Activated CD4-positive, alpha-beta memory T cell treated with anti-CD3 and anti-CD28 coated beads, Interleukin-2, amount 10 ng/mL, durations not matched to agents 7 days and 5 days (primary cell): ENCODE measurements at regions not wholly inside any gene's neighbourhood (a gene's known extent, or its start where the extent isn't known, plus 50 kb on each side); places are given as distances from the start of the nearest gene placed in this dataset.

Experiments
- CTCF ChIA-PET: fragments of 350-600 bp; sonication (Branson Sonifier 250); formaldehyde crosslinking; loops from one replicate; lab custom pipeline; 2021; ENCODE audit warnings: antibody characterized with exemption, inconsistent platforms; lab: Charles Lee
- POLR2A ChIA-PET: fragments of 350-600 bp; sonication (Branson Sonifier 250); formaldehyde crosslinking; loops from one replicate; lab custom pipeline; 2021; ENCODE audit warnings: antibody characterized with exemption; lab: Charles Lee
- DNase-seq: peaks from one replicate; pipeline ENCODE4 v3.0.0-alpha.2; 2020
- H3K27ac Mint-ChIP-seq: one replicate; pipeline ENCODE4 v1.8.0; 2021; ENCODE audit warnings: mild to moderate bottlenecking, mixed read lengths
- H3K27me3 Mint-ChIP-seq: one replicate; pipeline ENCODE4 v1.8.0; 2021; ENCODE audit warnings: mixed read lengths
- H3K36me3 Mint-ChIP-seq: one replicate; pipeline ENCODE4 v1.8.0; 2021; ENCODE audit warnings: low read depth, mixed read lengths
- H3K4me1 Mint-ChIP-seq: one replicate; pipeline ENCODE4 v1.8.0; 2021; ENCODE audit warnings: mixed read lengths
- H3K4me3 Mint-ChIP-seq: one replicate; pipeline ENCODE4 v1.8.0; 2021; ENCODE audit warnings: mild to moderate bottlenecking, mixed read lengths
- H3K9me3 Mint-ChIP-seq: one replicate; pipeline ENCODE4 v1.8.0; 2021; ENCODE audit warnings: mixed read lengths

DNA sequence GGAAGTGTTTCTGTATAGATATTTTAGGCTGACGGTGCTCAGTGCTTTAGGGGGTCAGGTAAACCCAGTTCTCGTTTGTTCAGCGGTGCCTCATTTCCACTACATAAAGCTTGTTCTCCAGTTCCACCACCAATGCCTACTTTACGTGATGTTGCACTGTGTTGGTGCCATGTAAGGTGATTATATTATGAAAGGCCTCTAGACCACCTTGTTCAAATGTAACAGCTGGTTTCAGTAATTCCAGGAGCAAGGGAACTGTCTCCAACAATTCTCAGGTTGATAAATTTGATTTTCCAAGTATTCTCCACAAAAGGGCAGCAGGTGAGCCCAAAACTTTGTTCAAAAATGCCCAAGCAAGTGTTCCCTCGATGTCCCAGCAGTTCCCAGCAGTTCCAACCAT lies 83.7 kb upstream of the SEPTIN5 start:
- H3K36me3 Mint-ChIP-seq, result no peaks in the 10 kb centered on the region
- peaks cover 2% of the 10 kb centered on the region for H3K4me1 Mint-ChIP-seq

DNA sequence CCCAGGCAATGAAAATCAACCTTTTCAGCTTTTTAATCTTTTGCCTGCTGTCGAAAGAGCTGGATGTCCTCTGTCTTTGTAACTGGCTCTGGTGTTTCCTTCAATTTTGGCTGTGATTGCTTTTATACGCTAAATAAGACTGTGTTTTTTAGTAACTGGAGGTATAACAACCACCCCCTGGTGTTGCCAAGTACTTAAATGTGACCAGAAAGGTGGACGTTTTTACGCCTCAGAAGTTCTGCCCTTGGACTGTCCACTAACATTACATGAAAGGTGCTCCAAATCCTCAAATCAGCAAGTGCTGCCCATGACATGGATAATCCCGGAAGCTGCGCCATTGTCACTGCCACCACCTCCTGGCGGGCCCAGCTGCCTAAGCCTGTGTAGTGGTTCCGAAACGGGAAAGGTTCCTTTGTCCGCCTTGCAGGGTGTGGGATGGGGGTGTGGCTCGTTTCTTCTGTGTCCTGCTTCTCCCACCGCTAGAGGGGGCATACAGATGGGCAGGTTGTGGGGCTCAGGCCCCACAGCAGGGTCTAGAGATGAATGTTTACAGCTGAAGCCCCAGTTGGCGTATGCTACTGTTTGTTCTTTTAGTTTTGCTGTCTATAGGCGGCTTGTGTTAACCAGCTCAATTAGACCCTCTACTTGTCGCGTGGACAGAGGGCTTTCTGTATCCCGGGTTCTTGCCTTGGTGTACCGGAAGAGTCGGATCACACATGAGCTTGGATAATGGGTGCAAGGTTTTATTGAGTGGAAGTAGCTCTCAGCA lies 82.2 kb upstream of the SEPTIN5 start:
- peaks cover 2% of the 10 kb centered on the region for H3K4me1 Mint-ChIP-seq
- H3K4me3 Mint-ChIP-seq, result no peak overlapping the region
- ChIA-PET CTCF (interaction anchor here (1.5 kb wide), 2 partner anchors 152 to 159 kb away, joined by 4 to 5 read pairs; partner anchors contain the start of gene CDC45), POLR2A (no interaction called here)
- no peak for DNase-seq
- no peaks in the 10 kb centered on the region for H3K36me3 Mint-ChIP-seq
- H3K27ac Mint-ChIP-seq, result no peak overlapping the region
- peaks cover 6% of the 10 kb centered on the region for H3K27me3 Mint-ChIP-seq
- no peaks in the 10 kb centered on the region for H3K9me3 Mint-ChIP-seq

More for the DNA sequence above, 83.7 kb upstream of the SEPTIN5 start:
- no peak overlapping the region for H3K27ac Mint-ChIP-seq
- no peak for DNase-seq
- no peaks in the 10 kb centered on the region for H3K9me3 Mint-ChIP-seq
- H3K27me3 Mint-ChIP-seq, result peaks cover 6% of the 10 kb centered on the region
- CTCF ChIA-PET, result interaction anchor here (0.8 to 2.0 kb wide), 23 partner anchors 12 to 483 kb away, joined by 3 to 18 read pairs (median 4); partner anchors contain the start of genes CDC45 and CLTCL1
- H3K4me3 Mint-ChIP-seq, result no peak overlapping the region
- POLR2A ChIA-PET, result interaction anchor here (1.0 to 1.5 kb wide), 2 partner anchors 151 to 153 kb away, joined by 3 to 9 read pairs; partner anchors contain the start of gene CDC45

DNA sequence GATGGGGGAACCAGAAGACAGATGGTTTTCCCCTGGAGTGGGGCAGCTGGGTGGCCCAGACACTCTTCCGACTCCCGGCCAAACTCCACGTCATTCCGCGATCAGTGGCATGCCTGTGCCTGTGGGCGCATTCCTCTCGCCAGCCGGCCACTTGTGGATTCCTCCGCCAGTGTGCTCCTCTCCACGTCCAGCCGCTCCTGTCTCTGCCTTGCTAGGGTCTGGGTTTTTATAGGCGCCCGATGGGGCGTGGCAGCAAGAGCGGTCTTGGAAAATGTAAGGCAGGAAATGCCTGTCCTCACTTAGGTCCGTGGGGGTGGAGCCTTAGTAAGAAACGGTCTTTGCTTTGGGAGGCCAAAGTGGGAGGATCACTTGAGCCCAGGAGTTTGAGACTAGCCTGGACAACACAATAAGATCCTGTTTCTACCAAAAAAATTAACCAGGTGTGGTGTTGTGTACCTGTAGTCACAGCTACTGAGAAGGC lies 81.6 kb upstream of the SEPTIN5 start:
- no peak for DNase-seq
- peaks cover 6% of the 10 kb centered on the region for H3K27me3 Mint-ChIP-seq
- peaks cover 2% of the 10 kb centered on the region for H3K4me1 Mint-ChIP-seq
- CTCF ChIA-PET, result interaction anchor here (1.5 kb wide), 1 partner anchor 160 kb away, joined by 5 read pairs; no protein-coding TSS in a partner anchor
- no peaks in the 10 kb centered on the region for H3K36me3 Mint-ChIP-seq
- POLR2A ChIA-PET, result no interaction called here
- H3K27ac Mint-ChIP-seq, result no peak overlapping the region
- no peak overlapping the region for H3K4me3 Mint-ChIP-seq
- no peaks in the 10 kb centered on the region for H3K9me3 Mint-ChIP-seq

DNA sequence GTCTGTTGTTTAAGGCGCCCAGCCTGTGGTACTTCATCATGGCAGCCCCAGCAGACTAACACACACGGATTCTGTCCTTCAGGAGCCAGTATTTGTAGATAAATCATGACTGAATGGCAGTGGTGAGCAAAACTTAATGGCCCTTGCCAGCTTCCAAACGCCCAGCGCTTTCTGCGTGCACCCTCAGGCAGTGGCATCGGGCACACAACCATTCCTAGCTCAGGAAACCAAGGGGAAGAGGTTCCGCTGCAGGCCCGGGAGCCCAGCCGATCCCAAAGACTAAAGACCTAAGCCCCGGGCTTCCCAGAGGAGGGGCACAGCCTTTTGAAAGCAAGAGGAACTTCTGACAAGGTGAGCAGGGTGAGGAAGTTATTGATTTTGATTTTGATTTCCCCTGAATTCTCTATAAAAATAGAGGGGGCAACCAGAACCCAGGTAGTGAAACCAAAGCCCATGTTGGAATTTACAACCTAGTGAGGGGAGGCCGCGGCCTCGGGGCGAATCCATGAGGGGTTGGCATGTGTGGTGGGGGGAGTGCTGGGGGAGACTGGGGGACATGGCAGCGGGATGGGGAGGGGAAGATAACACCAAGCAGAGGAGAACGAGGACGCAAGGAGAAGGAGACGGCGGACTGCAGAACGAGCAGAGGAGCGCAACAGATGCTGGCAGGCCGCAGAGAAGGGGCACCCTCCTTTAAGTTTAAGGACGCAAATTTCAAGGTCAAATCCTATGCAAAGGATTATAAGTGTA lies 79.9 kb upstream of the SEPTIN5 start:
- Mint-ChIP-seq H3K4me1 (peaks cover 2% of the 10 kb centered on the region), H3K4me3 (no peak overlapping the region), H3K27me3 (peaks cover 6% of the 10 kb centered on the region), H3K36me3 (no peaks in the 10 kb centered on the region), H3K27ac (no peak overlapping the region), H3K9me3 (no peaks in the 10 kb centered on the region)
- CTCF ChIA-PET, result no interaction called here
- POLR2A ChIA-PET, result no interaction called here
- DNase-seq, result no peak

DNA sequence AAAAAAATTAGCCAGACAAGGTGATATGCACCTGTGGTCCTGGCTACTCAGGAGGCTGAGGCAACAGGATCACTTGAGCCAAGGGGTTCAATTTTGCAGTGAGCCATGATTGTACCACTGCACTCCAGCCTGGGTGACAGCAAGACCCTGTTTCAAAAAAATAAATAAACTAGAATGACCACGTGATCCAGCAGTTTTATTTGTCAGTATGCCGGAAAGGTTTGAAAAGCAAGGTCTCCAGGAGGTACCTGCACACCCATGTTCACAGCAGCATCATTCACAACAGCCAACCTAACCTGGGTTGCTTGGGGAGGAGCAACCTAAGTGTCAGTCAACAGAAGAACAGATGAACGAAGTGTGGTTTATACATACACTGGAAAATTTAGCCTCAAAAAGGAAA lies 78.7 kb upstream of the SEPTIN5 start:
- ChIA-PET CTCF (no interaction called here), POLR2A (no interaction called here)
- Mint-ChIP-seq H3K4me3 (no peak overlapping the region), H3K27ac (no peak overlapping the region), H3K4me1 (no peaks in the 10 kb centered on the region), H3K27me3 (peaks cover 8% of the 10 kb centered on the region), H3K36me3 (no peaks in the 10 kb centered on the region), H3K9me3 (no peaks in the 10 kb centered on the region)
- DNase-seq, result no peak

DNA sequence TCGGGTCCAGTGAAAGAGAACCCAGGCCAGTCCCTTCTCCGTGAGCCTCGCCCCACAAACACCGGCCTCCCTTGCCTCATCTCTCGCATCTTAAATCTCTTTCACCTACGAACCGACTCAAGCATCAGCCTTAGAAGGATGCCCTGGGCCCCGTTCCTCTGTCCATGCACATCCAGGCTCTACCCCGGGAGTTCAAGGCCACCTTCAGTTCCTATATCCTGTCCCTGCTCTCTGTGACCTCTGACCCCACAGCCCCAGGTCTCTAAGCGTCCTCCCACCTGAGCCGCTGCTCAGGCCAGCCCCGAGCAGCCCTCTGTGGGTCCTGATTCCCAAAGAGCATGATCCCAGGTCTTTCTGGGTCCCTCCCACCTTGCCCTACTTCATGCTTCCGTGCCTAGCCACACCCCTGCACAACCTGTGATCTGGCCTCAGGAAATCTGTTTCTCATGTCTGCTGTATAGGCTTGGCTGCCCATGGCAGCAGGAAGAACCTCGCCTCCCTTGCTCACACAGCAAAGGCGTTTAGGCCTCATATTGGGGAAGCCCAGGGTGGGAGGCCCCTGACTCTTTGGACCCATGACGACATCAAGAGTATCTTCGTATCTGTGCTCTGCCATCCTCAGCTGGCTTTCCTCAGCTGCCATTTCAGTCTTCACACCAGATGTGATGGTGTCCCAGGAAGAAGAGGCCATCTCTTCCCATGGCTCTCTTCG lies 77.5 kb upstream of the SEPTIN5 start:
- Mint-ChIP-seq H3K4me3 (no peak overlapping the region), H3K27me3 (peaks cover 7% of the 10 kb centered on the region), H3K4me1 (no peaks in the 10 kb centered on the region), H3K9me3 (no peaks in the 10 kb centered on the region), H3K36me3 (no peaks in the 10 kb centered on the region), H3K27ac (no peak overlapping the region)
- POLR2A ChIA-PET, result no interaction called here
- DNase-seq, result no peak
- CTCF ChIA-PET, result no interaction called here

DNA sequence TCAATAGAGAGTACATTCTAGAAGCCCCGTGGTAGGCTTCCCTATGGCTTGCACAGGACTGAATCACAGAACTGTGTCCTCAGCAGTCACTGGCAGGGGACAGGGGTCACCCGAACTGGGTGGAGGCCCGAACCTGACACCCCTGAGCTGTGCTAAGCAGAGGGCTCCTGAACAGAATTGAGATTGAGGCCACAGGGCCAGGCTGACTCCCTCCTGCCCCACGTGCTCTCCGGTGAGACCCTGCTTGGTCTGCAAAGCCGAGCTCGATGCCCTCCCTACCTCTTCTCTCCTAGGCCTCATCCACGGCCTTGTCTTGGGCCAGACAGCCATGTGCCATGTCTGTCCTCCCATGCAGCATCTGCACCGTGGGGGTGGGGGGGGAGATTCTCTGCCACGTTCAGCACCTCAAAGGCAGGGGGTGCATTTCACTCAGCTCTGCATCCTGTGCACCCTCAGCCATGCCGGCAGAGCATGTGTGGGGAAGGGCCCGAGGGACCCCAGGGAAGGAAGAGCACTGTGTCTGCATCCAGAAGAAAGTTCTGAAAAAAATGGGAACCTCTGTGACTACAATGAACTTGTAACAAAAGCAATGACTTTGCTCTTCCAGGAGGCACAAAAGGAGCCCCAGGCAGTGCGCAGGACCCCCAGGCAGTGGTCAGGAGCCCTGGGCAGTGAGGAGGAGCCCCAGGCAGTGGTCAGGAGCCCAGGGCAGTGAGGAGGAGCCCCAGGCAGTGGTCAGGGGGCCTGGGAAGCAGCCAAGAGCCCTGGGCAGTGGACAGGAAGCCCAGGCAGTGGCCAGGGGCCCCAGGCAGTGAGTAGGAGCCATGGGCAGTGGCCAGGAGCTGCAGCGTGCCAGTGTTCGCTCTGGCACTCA lies 76.7 kb upstream of the SEPTIN5 start:
- no peak overlapping the region for H3K27ac Mint-ChIP-seq
- H3K4me1 Mint-ChIP-seq, result no peaks in the 10 kb centered on the region
- no peak for DNase-seq
- H3K27me3 Mint-ChIP-seq, result peaks cover 6% of the 10 kb centered on the region
- H3K36me3 Mint-ChIP-seq, result no peaks in the 10 kb centered on the region
- ChIA-PET CTCF (no interaction called here), POLR2A (no interaction called here)
- H3K4me3 Mint-ChIP-seq, result no peak overlapping the region
- no peaks in the 10 kb centered on the region for H3K9me3 Mint-ChIP-seq

DNA sequence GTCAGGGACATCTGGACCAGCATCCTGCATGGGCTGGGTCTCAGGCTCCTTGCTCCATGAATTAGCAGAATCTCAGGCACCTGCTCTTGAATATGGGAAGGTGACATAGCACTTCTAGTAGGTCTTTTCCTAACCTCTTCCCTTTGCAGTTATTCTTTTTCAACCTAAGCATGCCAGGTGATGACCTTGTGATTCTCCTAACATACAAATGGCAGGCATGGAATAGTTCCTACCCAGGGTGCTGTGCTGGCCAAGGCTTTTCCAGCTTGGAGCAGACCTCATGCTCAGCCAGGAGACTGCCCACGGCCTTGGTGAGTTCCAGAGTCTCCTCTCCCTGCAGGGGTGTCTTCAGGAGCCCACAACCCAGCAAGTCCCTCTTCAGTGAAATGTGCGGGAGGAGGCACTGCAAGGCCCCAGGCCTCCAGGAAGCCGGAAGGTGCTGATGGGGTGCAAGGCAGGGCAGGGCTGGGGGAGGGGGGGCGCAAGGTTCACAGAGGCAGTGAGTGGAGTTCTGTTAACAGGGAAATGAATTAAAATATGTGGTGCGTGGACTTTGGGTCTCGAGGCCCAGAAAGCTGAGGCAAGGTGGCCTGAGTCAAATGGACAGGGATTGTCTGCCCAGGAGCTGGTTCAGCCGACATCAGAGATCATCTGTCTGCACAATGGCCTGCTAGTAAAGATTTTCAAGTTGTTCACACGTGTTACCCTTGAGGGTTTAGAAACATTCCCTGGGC lies 75.9 kb upstream of the SEPTIN5 start:
- no peaks in the 10 kb centered on the region for H3K9me3 Mint-ChIP-seq
- CTCF ChIA-PET, result no interaction called here

DNA sequence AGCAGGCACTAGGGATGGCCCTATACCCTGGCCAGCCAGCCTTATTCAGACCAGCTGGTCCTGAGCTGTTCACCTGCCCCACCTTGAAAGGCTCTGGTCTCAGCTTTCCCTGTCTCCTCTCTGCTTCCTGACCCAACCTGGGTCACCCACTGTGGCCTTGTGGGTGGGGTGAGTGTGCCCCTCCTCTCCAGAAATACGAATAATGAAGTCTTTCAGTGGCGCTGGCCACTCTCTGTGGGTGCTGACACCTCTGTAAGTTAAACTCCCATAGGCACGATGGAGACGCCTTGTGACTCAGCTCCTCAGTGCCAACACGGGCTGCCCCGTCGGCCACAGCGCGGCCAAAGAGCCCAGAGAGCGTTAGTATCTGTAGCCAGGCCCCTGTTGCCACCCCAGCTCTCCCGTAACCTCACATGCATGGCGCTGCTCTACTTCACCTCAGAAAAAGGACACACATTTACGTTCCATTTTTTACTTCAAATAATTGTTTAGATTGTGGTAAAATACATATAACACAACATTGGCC lies 74.6 kb upstream of the SEPTIN5 start:
- Mint-ChIP-seq H3K36me3 (no peaks in the 10 kb centered on the region), H3K27ac (no peak overlapping the region), H3K4me1 (no peaks in the 10 kb centered on the region), H3K9me3 (no peaks in the 10 kb centered on the region), H3K4me3 (no peak overlapping the region), H3K27me3 (peaks cover 10% of the 10 kb centered on the region)
- CTCF ChIA-PET, result no interaction called here
- POLR2A ChIA-PET, result no interaction called here
- DNase-seq, result no peak

More for the DNA sequence above, 75.9 kb upstream of the SEPTIN5 start:
- Mint-ChIP-seq H3K27me3 (peaks cover 6% of the 10 kb centered on the region), H3K4me1 (no peaks in the 10 kb centered on the region), H3K27ac (no peak overlapping the region), H3K36me3 (no peaks in the 10 kb centered on the region), H3K4me3 (no peak overlapping the region)
- DNase-seq, result no peak
- POLR2A ChIA-PET, result no interaction called here

DNA sequence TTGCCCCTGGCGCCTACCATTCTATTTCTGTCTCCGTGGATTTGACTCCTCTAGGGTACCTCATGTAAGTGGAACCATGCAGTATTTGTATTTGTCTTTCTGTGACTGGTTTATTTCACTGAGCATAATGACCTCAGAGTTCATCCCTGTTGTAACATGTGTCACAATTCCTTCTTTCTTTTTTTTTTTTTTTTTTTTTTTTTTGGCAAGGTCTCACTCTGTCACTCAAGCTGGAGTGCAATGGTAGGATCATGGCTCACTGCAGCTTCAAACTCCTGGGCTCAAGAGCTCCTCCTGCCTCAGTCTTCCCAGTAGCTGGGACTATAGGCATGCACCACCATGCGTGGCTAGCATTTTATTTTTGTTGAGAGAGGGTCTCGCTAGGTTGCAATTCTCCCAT lies 74.0 kb upstream of the SEPTIN5 start:
- POLR2A ChIA-PET, result no interaction called here
- Mint-ChIP-seq H3K27me3 (peaks cover 15% of the 10 kb centered on the region), H3K4me3 (no peak overlapping the region), H3K27ac (no peak overlapping the region), H3K9me3 (no peaks in the 10 kb centered on the region), H3K36me3 (no peaks in the 10 kb centered on the region), H3K4me1 (no peaks in the 10 kb centered on the region)
- CTCF ChIA-PET, result no interaction called here
- DNase-seq, result no peak

DNA sequence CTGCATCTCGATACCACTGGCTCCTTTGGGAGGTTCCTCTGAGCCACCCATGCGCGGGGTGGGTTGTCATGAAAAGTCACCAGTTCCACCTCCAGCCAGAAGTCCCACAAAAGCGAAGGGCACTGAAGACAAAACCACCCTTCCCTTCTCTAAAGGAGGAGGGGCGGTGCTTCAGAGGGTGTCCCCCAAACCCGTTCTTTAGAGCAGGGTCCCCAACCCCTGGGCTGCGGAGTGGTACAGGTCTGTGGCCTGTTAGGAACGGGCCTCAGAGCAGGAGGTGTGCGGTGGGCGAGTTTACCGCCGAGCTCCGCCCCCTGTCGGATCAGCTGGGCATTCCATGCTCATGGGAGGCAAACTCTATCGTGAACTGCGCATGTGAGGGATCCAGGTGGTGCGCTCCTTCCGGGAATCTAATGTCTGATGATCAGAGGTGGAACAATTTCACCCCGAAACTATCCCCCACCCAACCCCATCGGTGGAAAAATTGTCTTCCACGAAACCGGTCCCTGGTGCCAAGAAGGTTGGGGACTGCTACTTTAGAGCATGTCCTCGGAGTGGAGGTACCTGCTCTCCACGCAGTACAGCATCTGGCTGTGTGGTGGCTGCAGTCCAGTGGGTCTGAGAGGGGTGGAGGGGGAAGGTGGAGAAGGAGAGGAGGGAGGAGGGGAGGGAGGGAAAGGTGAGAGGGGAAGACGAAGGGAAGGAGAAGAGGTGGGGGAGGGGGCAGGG lies 72.9 kb upstream of the SEPTIN5 start:
- H3K4me1 Mint-ChIP-seq, result no peaks in the 10 kb centered on the region
- H3K4me3 Mint-ChIP-seq, result no peak overlapping the region
- no peaks in the 10 kb centered on the region for H3K36me3 Mint-ChIP-seq
- H3K27me3 Mint-ChIP-seq, result peaks cover 15% of the 10 kb centered on the region
- CTCF ChIA-PET, result interaction anchor here (0.5 kb wide), 1 partner anchor 381 kb away, joined by 3 read pairs; no protein-coding TSS in a partner anchor
- H3K9me3 Mint-ChIP-seq, result peaks cover under 1% of the 10 kb centered on the region
- DNase-seq, result no peak
- POLR2A ChIA-PET, result no interaction called here
- no peak overlapping the region for H3K27ac Mint-ChIP-seq
